ENCODE measurements at regions not wholly inside any gene's neighbourhood (a gene's known extent, or its start where the extent isn't known, plus 50 kb on each side); places are given as distances from the start of the nearest gene placed in this dataset.

DNA sequence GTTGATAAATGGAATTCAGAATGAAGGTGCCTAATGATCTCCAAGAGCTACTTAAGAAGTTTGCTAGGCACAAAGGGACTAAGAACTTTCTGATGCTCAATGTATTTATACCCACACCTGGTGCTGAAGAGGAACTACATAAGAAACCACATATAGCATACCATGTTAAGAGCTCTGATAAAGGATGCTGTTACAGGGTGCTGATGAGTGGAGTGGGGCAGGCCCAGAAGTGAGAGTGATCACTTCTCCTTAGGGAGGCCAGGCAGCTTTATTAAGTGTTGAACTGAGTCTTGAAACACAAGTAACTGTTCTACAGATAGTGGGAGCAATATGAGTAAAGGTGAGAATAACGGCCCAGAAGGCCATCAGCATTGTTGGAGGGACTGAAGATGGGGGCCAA lies 68.3 kb upstream of the CHRDL1 start:
- DNase-seq (ENCODE audit: low read depth in 4 of 4, low spot score in 3 of 4): no peak

DNA sequence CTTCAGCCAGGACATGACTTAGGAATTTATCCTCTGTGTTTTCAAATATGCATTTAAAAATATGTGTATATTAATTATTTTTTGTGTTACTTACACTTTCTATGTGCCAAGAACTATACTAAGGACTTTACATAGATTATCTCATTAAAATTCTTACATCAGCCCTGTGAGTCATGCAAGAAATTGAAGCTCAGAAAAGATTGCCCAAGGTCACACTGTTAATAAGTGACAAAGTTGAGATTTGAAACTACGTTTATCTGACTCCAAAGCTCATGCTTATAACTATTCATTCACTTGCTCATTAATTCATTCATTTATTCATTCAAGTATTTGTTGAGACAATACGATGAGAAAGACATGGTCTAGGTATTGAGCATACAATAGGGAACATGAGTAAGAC lies 62.9 kb upstream of the CHRDL1 start:
- no peak for DNase-seq (ENCODE audit: low read depth in 4 of 4, low spot score in 3 of 4)

DNA sequence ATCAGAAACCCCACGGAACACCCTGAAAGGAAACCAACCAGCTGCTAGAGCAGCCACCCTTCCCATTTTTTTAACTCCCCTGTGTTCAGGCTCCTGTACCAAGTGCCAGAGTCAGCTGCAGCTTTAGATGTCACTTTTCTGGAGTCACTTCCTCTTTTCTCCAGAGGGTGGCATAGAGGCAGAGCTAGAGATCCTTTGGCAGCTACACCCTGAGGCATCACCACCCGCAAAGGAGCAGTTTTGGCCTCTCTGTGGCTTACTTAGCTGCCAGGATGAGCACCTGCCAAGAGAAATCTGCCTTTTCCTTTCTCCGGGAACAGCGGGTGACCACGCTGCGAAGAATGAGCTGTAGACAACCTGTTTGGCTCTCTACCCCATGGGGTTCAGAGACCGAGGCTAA lies 58.0 kb upstream of the CHRDL1 start:
- no peak for DNase-seq (ENCODE audit: low read depth in 4 of 4, low spot score in 3 of 4)

DNA sequence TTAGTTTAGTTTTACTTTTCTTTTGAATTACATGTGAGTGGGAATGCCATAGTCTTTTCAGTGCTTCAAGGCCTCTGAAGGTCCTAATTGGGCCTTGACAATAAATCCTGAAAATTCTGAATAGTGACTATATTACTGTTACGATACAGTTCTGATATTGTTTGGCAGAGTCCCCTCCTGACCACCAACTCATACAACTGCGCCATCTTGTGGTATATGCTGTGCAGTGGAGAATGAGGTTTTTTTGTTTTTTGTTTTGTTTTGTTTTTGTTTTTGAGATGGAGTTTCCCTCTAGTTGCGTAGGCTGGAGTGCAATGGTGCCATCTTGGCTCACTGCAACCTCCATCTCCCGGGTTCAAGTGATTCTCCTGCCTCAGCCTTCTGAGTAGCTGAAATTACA lies 56.6 kb upstream of the CHRDL1 start:
- no peak for DNase-seq (ENCODE audit: low read depth in 4 of 4, low spot score in 3 of 4)

DNA sequence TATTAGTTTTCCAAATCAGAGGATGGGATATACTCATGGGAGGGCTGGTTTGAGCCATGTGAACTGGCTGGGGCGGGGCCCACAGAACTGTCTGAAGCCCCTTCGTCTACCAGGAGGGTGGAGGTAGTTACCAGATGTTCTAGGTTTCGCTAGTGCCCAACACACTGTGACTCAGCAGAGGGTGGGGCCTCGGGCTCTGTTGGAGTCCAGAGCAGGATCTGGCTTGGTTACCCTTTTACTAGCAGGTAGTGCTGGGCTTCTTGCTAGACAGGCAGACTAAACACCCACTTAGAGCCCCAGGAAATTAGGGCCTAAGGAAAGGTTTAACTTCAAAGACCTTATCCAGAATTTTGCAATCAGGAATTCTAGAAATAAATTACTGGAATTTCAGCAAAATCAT lies 56.2 kb upstream of the CHRDL1 start:
- DNase-seq (ENCODE audit: low read depth in 4 of 4, low spot score in 3 of 4): no peak

DNA sequence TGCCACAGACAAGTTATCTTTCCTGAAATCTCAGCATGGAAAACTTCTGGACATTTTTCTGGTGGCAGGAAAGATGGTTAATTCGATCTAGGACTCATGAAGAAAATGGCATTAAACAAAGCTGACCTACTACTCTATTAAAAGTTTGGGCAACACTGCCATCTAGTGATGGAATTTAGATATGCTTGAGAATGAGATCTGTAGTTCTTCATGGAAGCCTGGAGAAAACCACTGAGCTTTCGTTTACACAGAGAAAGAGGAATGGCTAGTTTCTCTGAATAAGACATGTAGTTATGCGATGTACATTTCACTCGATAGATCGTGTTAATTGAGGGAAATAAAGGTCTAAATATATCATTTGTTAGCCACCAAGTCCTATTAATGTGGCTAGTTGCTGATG lies 51.7 kb upstream of the CHRDL1 start:
- peak; percentile 27 to 43 (median 32) for DNase-seq (ENCODE audit: low read depth in 4 of 4, low spot score in 3 of 4)

DNA sequence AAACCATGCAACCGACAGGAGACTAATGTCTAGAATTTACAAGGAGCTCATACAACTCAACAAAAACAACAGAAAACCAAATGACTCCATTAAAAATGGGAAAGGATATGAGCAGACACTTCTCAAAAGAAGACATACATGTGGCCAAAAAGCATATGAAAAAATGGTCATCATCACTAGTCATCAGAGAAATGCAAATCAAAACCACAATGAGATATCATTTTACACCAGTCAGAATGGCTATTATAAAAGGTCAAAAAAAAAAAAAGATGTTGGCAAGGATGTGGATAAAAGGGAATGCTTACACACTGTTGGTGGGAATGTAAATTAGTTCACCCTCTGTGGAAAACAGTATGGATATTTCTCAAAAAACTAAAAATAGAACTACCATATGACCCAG lies 50.5 kb upstream of the CHRDL1 start:
- no peak for DNase-seq (ENCODE audit: low read depth in 4 of 4, low spot score in 3 of 4)
